Activated T-helper 9 cell treated with anti-CD3 and anti-CD28 coated beads, Interleukin-2, amount 50 U/mL, for 16 hours (primary cell): ENCODE measurements at regions not wholly inside any gene's neighbourhood (a gene's known extent, or its start where the extent isn't known, plus 50 kb on each side); places are given as distances from the start of the nearest gene placed in this dataset.

ENCODE experiments used
- DNase-seq: peaks from one replicate; pipeline ENCODE4 v3.0.0-alpha.2; 2020; ENCODE audit warnings: low read depth

DNA sequence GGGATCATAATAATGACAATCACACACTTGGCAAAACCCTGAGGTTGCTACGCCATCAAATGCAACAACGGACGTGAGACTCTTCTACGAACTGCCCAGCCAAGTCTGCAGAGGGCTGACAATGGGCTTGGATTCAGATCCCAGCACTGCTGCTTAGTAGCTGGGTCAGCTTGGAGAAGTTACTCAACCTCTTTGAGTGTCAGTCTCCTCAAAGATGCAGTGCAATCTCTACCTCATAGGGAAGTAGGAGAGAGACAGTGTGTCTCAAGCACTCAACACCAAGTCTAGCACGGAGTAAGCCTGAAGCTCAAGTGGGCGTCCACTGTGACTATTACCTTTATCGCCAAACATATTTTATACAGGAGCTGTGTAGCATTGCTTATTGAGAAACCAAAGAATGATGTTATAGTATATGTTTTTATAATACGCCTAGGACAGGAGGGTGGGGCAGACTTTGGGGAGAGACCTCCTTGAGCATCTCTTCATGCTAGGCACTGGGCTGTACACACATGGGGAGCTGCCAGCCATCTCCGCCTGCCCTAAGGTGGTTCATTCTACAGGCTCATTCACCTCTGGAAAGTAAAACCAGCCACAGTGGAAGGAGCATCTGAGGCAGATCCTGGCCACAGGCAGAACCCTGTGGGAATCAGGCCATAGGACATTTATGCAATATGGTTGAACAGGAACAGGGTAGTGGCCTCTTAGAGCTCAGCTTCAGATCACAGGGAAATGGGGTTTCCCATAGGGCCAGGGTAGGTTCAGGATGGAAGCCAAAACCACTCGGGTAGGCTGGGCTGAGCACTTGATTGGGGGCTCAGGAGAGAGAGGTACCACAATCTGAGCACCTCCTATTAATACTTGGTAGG, 160.2 kb downstream of the MRPL14 start:
- DNase-seq = no peak

DNA sequence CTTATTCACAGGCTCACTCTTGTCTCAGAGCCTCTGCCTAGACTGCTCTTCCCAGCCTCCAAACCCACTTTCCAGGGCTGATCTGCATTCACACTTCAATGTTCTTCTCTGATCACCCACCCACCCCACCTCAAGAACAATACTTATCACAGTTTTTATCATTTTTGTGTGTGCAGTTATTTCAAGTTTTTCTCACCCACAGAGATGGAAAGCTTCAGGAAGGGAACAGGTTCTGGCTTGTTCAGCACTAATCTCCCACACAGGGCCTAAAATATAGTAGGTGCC, 160.9 kb downstream of the MRPL14 start:
- DNase-seq = no peak

DNA sequence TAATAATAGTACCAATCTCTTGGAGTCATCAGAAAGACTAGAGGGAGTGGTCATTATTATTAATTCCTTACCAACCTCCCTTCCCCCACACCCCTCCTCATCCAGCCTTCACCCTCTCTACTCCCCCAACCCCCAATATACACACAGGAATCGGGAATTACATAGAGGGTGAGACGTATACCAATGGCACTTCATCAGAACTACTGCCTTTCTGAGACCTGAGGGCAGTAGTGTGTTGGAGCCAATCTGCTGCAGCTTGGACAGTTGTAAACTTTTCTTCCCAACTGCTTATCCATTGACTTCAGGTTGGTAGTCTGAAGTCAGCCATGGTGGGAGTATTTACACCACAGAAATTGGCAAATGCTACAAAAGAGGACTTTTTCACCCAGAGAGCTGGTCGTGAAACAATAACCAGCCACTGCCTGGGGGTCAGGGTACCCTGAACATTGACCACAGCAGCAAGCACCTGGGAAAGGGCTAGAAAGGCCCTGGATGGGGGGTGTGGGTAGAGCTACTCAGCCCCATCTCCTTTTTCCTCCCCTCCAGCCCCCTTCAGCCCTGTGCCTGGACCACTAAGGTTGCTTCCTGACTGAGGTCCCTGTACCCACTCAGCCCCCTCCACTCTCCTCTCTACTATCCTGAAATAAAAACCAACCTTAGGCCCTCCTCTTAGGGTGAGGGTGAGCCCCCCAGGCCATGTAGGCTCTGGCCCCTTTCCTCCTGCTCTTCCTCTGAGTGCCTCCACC, 161.5 kb downstream of the MRPL14 start:
- no peak for DNase-seq

DNA sequence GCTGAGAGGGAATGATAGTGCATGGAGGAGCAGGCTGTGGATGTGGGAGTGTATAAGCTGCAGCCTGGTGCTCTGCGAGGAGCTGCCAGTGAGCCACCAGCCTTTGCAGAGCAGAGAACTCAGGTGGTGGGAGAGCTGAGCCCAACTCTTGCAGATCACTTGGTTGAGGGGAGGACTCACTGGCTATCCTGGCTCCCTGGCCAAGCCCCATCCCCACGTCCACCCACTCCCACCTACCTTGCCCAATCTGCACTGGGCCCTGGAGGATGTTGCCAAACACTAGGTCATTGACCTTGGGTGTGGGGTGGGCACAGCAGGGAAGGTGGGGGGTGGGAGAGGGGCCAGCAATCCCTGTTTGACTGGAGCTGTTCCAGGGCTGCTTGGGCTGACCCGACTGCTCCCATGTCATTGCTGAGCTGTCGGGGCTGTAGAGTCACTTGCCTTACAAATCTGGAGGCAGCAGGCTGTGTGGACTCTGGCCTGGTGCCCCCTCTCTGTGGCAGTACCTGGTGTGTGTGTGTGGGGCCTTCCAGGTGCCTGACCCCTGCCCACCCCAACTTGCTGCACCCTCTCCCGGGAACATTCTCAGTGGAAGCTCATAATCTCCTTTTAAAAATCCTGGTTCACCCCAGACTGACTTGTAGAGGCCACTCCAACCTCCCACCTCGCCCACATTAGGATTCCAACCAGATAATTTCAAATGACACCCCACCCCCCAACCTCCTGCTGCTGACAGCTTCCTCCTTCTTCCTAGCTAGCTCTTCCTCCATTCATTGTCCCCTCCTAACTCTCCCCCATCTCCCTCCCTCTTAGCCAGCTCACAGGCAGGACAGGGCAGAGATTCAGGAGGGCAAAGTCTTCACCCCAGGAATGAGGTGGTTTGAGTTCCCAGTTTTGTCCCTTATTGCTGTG, 162.3 kb downstream of the MRPL14 start:
- DNase-seq = no peak

DNA sequence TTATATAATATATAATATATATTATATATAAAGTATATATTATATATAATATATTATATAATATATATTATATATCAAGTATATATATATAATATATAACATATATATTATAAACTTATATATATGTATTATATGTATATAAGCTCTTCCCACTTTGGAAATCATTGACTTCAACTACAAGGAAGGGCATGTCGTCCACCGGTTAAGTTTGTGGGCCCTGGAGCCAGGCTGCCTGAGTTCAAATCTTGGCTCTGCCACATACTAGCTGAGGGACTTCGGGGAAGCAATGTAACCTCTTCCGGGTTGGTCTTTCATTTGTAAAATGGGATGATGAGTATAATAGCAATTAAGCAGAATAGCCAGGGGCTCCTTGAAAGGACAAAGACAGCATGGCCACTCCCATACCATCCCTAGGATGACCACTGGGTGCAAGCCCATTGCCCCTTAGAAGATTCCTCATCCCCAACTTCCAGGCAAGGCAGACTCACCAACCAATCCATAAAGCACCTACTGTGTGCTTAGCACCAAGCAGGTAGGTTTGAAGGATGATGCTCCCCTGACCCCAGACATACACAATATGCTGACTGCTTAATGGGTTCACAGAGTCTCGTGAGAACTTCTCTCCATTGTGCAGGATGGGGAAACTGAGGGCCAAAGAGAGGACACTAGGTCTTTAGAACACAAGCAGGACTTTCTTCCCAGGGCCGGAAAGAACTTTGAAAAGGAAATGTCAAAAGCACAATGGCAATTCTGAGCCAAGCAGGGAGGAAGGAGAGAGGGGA, 163.2 kb downstream of the MRPL14 start:
- DNase-seq = no peak

DNA sequence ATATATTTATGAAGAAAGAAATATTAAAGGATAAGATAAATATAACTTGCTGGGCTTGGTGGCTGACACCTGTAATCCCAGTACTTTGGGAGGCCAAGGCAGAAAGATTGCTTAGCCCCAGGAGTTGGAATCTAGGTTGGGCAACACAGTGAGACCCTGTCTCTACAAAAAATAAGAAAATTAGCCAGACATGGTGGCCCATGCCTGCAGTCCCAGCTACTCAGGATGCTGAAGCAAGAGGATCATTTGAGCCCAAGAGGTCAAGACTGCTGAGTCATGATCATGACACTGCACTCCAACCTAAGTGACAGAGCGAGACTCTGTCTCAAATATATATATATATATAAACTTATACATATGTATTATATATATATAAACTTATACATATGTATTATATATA, 164.0 kb downstream of the MRPL14 start:
- DNase-seq = no peak

DNA sequence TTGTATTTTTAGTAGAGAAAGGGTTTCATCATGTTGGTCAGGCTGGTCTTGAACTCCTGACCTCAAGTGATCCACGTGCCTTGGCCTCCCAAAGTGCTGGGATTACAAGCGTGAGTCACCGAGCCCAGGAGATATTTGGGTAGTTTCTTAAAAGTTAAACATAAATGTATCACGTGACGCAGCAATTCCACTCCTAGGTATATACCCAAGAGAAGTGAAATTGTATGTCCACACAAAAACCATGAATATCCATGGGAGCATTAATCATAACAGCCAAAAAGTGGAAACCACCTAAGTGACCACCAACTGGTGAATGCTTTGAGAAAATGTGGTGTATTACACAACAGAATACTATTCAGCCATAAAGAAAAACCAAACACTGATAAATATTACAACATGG, 164.8 kb downstream of the MRPL14 start:
- DNase-seq = no peak

DNA sequence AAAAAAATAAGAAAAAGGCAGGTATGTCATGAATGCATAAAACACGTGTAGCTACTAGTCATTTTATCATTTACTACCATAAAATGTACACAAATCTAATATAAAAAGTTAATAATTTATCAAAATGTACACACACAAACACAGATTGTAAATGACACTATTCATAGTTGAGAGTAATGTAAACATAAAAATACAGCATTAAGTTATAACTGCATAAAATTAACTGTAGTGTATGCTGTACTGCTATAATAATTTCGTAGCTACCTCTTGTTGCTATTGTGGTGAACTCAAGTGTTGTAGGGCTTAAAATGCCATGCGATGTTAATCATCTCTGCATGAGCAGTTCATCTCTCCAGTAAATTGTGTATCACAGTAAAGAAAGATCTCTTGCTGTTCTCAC, 170.0 kb downstream of the MRPL14 start:
- no peak for DNase-seq

DNA sequence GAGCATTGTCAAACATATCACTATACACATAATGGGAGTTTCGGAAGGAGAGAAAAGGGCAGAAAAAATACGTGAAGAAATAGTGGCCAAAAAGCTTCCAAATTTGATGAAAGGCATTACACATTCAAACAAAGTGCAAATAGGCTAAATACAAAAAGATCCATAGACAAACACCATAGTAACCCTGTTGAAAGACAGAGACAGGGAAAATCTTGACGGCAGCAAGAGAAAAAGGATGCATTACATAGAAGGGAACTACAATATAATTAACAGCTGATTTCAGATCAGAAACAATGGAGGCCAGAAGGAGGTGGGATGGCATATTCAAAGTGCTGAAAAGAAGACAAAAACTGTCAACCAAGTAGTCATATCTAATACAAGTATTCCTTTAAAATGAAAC, 170.8 kb downstream of the MRPL14 start:
- DNase-seq = no peak

DNA sequence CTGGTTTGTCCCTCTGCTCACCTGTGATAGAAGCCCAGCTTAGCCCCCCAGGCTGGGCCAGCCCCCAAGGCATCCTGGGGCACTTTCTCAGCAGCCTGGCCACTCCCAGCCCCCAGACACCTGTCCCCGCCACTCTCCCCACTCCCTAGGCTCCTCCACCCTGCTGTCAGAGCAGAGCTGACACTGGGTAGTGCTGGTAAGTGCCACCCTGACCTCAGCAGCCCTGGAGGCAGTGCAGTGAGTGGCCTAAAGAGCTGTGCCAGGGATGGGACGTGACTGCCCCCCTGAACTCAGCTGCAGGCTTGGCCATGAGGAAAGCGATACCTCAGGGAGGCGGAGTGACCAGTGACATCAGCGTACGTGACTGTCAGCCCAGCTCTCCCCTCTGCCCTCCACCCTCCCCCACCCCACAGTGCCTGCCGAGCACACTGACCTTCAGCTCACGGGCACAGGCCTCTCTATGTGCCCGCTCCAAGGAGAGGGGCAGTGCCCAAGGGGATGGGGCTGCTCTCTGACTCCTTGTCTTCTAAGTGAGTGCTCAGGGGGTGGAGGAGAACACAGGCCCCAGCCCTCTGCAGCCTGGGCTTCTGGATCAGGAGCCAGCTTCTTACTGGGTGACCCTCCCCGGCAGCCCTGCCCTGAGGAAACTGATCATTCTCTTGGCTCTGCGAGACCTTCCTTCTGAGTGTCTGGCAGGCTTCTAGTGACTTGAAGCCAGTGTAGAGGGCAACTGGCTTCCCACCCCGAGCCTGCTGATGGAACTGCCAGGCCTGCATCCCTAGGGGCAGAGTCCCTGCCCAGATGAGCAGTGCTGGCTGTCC, 172.7 kb downstream of the MRPL14 start:
- no peak for DNase-seq

DNA sequence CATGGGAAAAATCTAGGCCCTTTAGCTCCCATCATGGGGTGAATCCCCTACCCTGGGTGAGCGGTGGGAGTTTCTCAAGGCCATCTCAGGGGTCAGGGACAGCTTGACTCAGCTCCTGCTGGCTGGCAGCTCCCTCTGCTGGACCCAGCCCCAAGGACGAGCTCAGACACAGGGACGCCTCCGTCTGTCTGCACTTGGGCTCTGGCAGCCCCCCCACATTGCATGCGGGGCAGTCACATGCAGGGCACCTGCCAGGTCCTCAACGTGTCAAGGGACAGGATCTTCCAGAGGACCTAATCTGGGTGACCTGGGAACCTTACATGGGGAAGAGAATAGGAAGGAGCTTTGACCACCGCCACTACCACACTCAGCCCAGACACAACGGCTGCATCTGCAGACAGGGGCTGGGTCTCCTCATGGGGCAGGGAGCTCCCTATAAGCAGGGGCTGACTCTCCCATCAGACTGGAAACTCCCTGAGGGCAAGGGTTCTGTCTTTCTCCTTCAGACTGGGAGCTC, 173.4 kb downstream of the MRPL14 start:
- DNase-seq = no peak

DNA sequence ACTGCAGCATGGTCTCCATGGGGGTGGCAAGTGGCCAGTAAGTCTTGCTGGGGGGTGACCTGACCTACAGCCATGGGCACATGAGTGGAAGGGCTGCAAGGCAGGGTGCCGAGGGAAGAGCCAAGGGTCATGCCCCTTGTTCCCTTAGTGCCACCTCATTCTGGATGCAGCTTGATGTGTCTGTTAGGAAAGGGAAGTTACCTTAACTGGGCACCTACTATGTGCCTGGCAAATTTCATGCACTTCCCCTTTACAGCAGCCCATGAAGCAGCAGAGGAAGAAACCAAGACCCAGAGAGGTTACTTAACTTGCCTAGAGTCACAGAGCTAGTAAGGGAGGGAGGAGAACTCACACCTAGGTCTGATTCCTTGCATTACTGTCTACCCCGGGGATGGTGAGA, 174.0 kb downstream of the MRPL14 start:
- no peak for DNase-seq

DNA sequence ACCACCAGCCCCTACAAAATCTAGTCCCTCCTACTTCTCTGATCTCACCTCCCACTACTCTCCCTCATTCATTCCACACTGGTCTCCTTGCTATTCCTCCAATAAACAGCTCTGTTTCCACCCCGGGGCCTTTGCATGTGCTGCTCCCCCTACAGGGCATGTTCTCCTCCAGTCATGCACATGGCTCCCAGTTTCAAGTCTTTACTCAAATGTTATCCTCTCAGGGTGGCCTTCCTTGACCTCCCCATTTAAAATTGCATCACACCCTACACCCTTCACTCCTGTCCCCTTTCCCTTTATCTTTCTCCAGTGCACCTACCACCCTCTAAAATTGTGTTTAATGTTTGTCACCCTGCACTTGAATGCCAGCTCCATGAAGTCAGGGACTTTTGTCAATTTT, 174.5 kb downstream of the MRPL14 start:
- no peak for DNase-seq

DNA sequence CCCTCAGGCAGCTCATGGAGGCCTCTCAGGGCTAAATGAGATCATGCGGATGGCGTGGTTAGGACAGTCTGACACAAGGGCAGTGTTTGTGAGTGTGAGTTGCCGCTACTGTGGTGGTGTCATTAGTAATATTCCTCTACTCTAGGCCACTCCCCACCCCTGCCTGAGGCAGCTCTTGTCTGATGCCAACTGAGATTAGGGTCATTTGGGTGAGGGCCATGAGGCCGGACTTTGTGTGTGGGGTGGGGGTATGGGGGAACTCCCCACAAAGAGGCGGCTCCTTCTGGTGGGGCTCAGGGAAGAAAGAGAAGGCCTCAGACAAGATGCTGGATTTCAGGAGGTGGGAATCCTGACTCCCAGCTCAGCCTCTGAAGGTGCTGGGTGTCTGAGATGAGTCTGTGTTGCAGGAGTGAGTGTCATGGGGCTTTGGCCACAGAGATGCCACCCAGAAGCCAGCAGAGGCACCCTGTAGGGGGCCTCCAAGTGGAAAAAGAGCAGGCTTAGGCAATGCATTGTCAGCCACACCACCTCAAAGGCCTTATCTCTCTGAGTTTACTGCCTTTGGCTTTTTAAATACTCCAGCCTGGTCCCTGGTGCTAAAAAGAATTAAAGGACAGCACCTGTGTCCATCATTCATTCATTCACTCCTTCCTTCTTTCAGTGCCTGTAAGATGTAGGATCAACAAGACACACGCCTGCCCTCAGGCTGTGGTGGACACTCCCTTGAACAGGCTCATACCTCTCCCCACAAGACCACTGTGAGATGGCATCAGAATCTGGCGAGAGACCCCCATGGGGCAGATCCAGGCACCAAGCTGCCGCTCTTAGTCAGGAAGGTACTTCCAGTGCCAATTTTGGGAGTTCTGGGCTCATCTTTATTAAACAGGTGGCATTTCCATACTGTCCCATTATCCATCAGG, 175.2 kb downstream of the MRPL14 start:
- DNase-seq = no peak

DNA sequence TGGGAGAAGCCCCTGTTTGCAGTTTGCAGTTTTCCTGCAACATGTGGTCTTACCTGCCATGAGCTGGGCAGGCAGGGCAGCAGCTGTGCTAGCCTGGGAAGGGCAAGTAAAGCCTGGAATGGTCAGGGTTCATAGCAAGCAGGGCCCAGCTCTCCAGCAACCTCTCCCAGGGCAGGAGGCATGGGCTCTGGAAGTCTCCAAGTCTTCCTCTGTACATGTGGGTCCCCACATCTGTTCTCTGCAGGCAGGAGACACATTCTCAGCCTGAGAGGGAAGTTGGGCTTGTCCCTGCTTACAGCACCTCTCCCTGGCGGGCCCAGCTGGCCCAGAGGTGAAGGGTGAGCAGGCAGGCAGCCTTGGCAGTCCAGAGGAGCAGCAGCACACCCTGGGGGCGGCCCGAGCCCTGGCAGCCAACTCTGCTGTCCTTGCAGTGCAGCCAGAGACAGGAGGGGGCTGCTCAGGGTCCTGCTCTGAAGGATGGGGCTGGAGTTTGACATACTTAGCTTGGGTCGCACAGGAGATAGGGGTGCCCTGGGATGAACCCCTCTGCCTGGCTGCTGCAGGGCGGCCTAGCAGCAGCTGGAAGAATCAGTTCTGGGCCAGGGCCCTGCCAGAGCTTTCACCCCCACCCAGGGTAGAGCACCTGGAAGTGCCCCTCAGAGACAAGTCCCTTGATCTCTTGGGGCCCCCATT, 176.0 kb downstream of the MRPL14 start:
- DNase-seq = no peak

DNA sequence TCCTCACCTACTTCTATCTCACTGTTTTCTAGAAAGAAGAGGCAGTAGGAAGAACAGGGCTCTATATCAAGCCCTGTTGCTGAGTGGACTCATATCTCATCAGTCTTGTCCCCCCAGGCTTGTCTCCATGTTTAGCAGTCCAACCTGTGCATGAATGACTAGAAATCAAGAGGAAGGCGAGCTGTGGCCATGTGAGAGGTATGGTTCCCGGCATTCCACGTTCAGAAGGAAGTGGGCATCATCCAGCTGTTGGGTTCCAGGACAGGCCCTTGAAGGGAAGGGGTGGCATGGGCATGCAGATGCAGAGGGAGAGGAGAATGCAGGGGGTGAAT, 176.6 kb downstream of the MRPL14 start:
- DNase-seq = no peak

DNA sequence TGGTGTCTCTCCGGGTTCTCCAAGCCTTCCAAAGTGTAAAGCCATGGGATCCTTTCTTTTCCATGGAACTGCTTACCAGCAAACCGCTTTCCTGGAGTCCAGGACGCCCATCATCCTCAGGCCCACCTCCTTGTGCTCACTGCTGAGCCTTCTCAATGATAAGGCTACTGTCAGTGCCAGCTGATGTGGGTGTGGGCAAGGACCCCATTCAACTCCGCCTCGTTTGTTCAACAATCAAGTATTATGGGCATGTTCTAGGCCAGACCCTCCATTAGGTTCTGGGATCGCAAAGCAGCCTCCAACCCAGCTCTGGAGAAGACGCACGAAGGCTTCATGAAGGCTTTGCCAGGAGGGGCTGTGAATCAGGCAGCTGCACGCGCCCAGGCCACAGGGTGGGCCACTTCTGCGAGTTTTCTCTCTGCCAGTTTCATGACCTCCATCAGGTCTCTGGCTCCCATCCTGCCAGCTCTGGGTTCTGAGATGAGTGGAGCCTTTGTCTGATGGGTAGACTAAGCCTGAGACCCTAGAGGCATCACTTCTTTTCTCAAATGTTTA, 177.1 kb downstream of the MRPL14 start:
- DNase-seq = no peak

DNA sequence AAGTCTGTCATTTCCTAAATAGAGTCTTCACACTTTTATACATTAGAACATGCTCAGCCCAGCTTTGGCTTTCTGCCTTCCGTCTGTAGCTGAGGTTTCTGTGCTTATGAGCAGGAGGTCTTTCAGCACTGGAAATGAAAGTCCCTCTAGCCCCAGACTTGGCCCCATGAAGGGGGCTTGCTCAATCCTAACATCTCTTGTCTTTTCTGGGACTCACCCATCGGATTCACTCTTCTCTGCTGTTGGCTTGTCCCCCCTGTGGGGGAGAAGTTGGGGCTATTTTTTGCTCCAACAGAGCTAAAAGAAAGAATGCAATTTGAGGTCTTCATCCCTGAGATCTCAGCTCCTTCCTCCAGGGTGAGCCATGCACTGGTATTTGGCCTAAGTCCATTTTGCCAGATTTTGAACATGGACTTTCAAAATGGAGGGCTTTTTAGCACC, 177.7 kb downstream of the MRPL14 start:
- no peak for DNase-seq
